SK-N-SH (cell line): ENCODE measurements at regions not wholly inside any gene's neighbourhood (a gene's known extent, or its start where the extent isn't known, plus 50 kb on each side); places are given as distances from the start of the nearest gene placed in this dataset.

Experiments
- EP300 ChIP-seq, 2 experiments: IDR thresholded peaks; 2 replicates each; pipeline versions ENCODE4 v1.4.0 to v1.6.1; 2012; ENCODE audit warnings: borderline replicate concordance in 1 of 2, low read depth in 1 of 2, low read length in 1 of 2
- EZH2phosphoT487 ChIP-seq: fragments of 200-600 bp; sonication (generic); IDR thresholded peaks from 2 replicates; pipeline ENCODE4 v1.6.1; 2017; ENCODE audit warnings: low read depth, mixed run types, mild to moderate bottlenecking, antibody characterized with exemption, moderate library complexity, borderline replicate concordance
- FOXJ3 ChIP-seq: sonication (generic); formaldehyde crosslinking; IDR thresholded peaks from 2 replicates; pipeline ENCODE4 v1.5.1; 2020; ENCODE audit warnings: mild to moderate bottlenecking, missing genetic modification reagents
- GABPA ChIP-seq: IDR thresholded peaks from 2 replicates; pipeline ENCODE4 v1.4.0; 2012; ENCODE audit warnings: low read depth, mild to moderate bottlenecking
- MEF2A ChIP-seq: IDR thresholded peaks from 2 replicates; pipeline ENCODE4 v1.4.0; 2012; ENCODE audit warnings: low read depth, borderline replicate concordance
- MXI1 ChIP-seq: IDR thresholded peaks from 2 replicates; pipeline ENCODE4 v1.6.1; 2012; ENCODE audit warnings: mild to moderate bottlenecking, low read depth, low read length, improper control_type of control experiment
- POLR2AphosphoS5 ChIP-seq: IDR thresholded peaks from 2 replicates; pipeline ENCODE4 v1.6.1; 2012; ENCODE audit warnings: low read depth, low read length
- REST ChIP-seq: IDR thresholded peaks from 2 replicates; pipeline ENCODE4 v1.6.1; 2012; ENCODE audit warnings: mild to moderate bottlenecking, low read depth, low read length, moderate library complexity
- SIN3A ChIP-seq: IDR thresholded peaks from 2 replicates; pipeline ENCODE4 v1.6.1; 2012; ENCODE audit warnings: low read depth, mild to moderate bottlenecking, low read length, moderate library complexity, borderline replicate concordance
- SMC3 ChIP-seq: IDR thresholded peaks from 2 replicates; pipeline ENCODE4 v1.6.1; 2012; ENCODE audit warnings: low read depth, low read length, improper control_type of control experiment
- TF ChIP-seq, protein P1 (sequence below): fragments of 200-600 bp; sonication (generic); IDR thresholded peaks from 2 replicates; pipeline ENCODE4 v1.6.1; 2017; ENCODE audit warnings: antibody characterized with exemption, mild to moderate bottlenecking, moderate library complexity
- TF ChIP-seq, protein P2 (sequence below): IDR thresholded peaks from 2 replicates; pipeline ENCODE4 v1.4.0; 2012; ENCODE audit warnings: low read depth

DNA sequence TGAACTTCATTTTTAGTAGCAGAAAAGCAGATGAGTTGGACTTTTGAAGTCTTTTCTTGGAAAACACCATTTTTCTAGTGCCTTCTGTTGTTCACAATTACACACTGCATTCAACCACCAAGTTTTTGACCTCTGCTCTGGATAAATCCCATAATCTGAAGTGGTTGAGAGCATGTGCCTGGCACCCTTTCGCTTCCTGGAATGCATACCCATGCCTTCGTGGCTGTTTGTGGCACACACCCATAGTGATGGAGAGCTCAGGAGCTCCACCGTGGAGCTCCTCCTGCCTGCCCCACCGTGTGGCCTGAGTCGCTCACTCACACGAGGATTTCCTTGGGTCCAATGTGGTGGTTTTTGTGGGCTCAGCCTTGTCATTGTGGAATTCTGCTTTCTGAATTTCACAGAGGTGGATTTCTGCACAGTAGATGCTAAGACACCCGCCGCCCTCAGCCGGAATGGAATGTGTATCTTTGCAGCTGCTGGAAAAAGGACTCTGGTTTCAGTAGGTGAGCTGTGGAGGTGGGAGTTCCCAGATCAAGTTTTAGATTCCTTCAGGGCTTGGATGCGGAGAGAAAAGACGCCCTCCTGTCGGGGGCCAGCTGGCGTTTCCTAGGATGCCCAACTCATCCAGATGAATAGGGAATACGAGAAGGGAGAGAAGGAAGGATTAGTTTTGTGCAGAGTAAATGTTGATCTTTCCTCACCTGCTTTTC, 500.4 kb downstream of the IRX1 start:
- TF ChIP-seq, protein P1, sequence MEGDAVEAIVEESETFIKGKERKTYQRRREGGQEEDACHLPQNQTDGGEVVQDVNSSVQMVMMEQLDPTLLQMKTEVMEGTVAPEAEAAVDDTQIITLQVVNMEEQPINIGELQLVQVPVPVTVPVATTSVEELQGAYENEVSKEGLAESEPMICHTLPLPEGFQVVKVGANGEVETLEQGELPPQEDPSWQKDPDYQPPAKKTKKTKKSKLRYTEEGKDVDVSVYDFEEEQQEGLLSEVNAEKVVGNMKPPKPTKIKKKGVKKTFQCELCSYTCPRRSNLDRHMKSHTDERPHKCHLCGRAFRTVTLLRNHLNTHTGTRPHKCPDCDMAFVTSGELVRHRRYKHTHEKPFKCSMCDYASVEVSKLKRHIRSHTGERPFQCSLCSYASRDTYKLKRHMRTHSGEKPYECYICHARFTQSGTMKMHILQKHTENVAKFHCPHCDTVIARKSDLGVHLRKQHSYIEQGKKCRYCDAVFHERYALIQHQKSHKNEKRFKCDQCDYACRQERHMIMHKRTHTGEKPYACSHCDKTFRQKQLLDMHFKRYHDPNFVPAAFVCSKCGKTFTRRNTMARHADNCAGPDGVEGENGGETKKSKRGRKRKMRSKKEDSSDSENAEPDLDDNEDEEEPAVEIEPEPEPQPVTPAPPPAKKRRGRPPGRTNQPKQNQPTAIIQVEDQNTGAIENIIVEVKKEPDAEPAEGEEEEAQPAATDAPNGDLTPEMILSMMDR, result no peak
- TF ChIP-seq MXI1 (no peak), FOXJ3 (CRISPR knock-in tag) (no peak), REST (no peak), POLR2AphosphoS5 (no peak), MEF2A (no peak), SMC3 (no peak), EP300 (IDR thresholded peaks at IDR 0.05; ENCODE audit: borderline replicate concordance in 1 of 2, low read depth in 1 of 2, low read length in 1 of 2) (no peak), SIN3A (no peak), EZH2phosphoT487 (no peak), GABPA (no peak)
- TF ChIP-seq, protein P2, sequence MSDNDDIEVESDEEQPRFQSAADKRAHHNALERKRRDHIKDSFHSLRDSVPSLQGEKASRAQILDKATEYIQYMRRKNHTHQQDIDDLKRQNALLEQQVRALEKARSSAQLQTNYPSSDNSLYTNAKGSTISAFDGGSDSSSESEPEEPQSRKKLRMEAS, result no peak
